ENCODE measurements at regions not wholly inside any gene's neighbourhood (a gene's known extent, or its start where the extent isn't known, plus 50 kb on each side); places are given as distances from the start of the nearest gene placed in this dataset.

- no peak for DNase-seq (ENCODE audit: low spot score)
- no peak for TF ChIP-seq CTCF (IDR thresholded peaks at IDR 0.05)
- no peaks in the 10 kb centered on the region for H3K27me3 ChIP-seq (replicated peaks; ENCODE audit: insufficient read depth)
- intact Hi-C loops (cut with DNase I), result no loop called here
- H3K9me3 ChIP-seq, result no peaks in the 10 kb centered on the region
- H3K36me3 ChIP-seq, result no peaks in the 10 kb centered on the region
- H3K4me1 ChIP-seq (replicated peaks), result no peaks in the 10 kb centered on the region
- H3K27ac ChIP-seq, result no peak overlapping the region
- no peak overlapping the region for H3K4me3 ChIP-seq
- WGBS, result 67% methylated on average over 3 of the region's 3 CpGs
These were observed 285.2 kb downstream of the DMRTA1 start for GRCh38 chr9:22731786-22732185.

- Histone ChIP-seq H3K4me3 (no peak overlapping the region), H3K36me3 (no peaks in the 10 kb centered on the region), H3K27me3 (replicated peaks; ENCODE audit: insufficient read depth) (no peaks in the 10 kb centered on the region), H3K27ac (no peak overlapping the region), H3K4me1 (replicated peaks) (no peaks in the 10 kb centered on the region), H3K9me3 (no peaks in the 10 kb centered on the region)
- intact Hi-C loops (cut with DNase I), result no loop called here
- DNase-seq (ENCODE audit: low spot score), result no peak
- TF ChIP-seq POLR2A (IDR thresholded peaks at IDR 0.05) (no peak), CTCF (IDR thresholded peaks at IDR 0.05) (no peak), POLR2AphosphoS5 (IDR thresholded peaks at IDR 0.05) (no peak)
- 38% methylated on average over 1 of the region's 1 CpG for WGBS
These were observed 293.1 kb downstream of the DMRTA1 start for GRCh38 chr9:22739712-22740111.

GRCh38 chr9:22740781-22741180 lies 294.2 kb downstream of the DMRTA1 start:
- TF ChIP-seq POLR2AphosphoS5 (IDR thresholded peaks at IDR 0.05) (no peak), POLR2A (IDR thresholded peaks at IDR 0.05) (no peak)
- H3K4me3 ChIP-seq, result no peak overlapping the region
- no peaks in the 10 kb centered on the region for H3K9me3 ChIP-seq
- DNase-seq (ENCODE audit: low spot score), result no peak
- no peaks in the 10 kb centered on the region for H3K36me3 ChIP-seq
- H3K27me3 ChIP-seq (replicated peaks; ENCODE audit: insufficient read depth), result no peaks in the 10 kb centered on the region
- no peak overlapping the region for H3K27ac ChIP-seq
- intact Hi-C loops (cut with DNase I), result no loop called here
- no peaks in the 10 kb centered on the region for H3K4me1 ChIP-seq (replicated peaks)
- 47% methylated on average over 1 of the region's 1 CpG for WGBS

GRCh38 chr9:22742401-22742800 lies 295.8 kb downstream of the DMRTA1 start:
- no peak overlapping the region for H3K27ac ChIP-seq
- DNase-seq (ENCODE audit: low spot score), result no peak
- intact Hi-C loops (cut with DNase I), result no loop called here

GRCh38 chr9:22773501-22774220 lies 327.0 kb downstream of the DMRTA1 start:
- WGBS, result 93% methylated on average over 3 of the region's 3 CpGs
- intact Hi-C loops (cut with DNase I), result no loop called here

More at GRCh38 chr9:22742401-22742800, 295.8 kb downstream of the DMRTA1 start:
- no peaks in the 10 kb centered on the region for H3K27me3 ChIP-seq (replicated peaks; ENCODE audit: insufficient read depth)
- H3K9me3 ChIP-seq, result no peaks in the 10 kb centered on the region
- no peaks in the 10 kb centered on the region for H3K4me1 ChIP-seq (replicated peaks)
- H3K36me3 ChIP-seq, result no peaks in the 10 kb centered on the region
- TF ChIP-seq CTCF (IDR thresholded peaks at IDR 0.05) (no peak), POLR2AphosphoS5 (IDR thresholded peaks at IDR 0.05) (no peak)
- no peak overlapping the region for H3K4me3 ChIP-seq

More at GRCh38 chr9:22773501-22774220, 327.0 kb downstream of the DMRTA1 start:
- no peaks in the 10 kb centered on the region for H3K9me3 ChIP-seq
- H3K27me3 ChIP-seq (replicated peaks; ENCODE audit: insufficient read depth), result no peaks in the 10 kb centered on the region
- H3K4me1 ChIP-seq (replicated peaks), result no peaks in the 10 kb centered on the region
- no peak overlapping the region for H3K4me3 ChIP-seq
- no peak overlapping the region for H3K27ac ChIP-seq
- no peaks in the 10 kb centered on the region for H3K36me3 ChIP-seq
- TF ChIP-seq POLR2A (IDR thresholded peaks at IDR 0.05) (no peak), CTCF (IDR thresholded peaks at IDR 0.05) (no peak), POLR2AphosphoS5 (IDR thresholded peaks at IDR 0.05) (no peak)
- DNase-seq (ENCODE audit: low spot score), result no peak

Measured in prostate gland (tissue), 2 donors.